ENCODE measurements at regions not wholly inside any gene's neighbourhood (a gene's known extent, or its start where the extent isn't known, plus 50 kb on each side); places are given as distances from the start of the nearest gene placed in this dataset.

DNA sequence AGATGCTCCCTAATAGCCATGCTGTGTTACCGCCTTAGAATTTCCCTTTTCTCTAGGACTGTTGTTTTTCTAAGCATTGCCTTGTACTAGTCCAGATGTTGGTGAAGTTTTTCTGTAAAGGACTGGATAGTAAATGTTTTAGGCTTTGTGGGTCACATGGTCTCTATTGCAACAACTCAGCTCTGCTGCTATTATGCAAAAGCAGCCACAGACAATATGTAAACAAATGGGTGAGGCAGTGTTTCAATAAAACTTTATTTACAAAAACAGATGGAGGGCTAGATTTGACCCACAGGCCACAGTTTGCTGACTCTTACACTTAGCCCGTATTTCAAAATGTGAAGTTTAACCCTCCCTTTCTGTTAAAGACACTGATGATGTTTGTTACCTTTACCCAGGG is 207.6 kb upstream of the MYLIP start:
- intact Hi-C loops (cut with micrococcal nuclease; ENCODE audit: unreplicated experiment), result no loop called here
- no peaks in the 10 kb centered on the region for H3K9me2 ChIP-seq (ENCODE audit: insufficient read depth, low read length)
- H3K4me1 ChIP-seq (ENCODE audit: insufficient read depth, low read length, poor library complexity, severe bottlenecking), result no peaks in the 10 kb centered on the region
- no peaks in the 10 kb centered on the region for H3K79me2 ChIP-seq (ENCODE audit: insufficient read depth, low read depth, low read length)
- ChIA-PET CTCF (ENCODE audit: unreplicated experiment) (no interaction called here), POLR2A (no interaction called here)
- no peak for DNase-seq (ENCODE audit: low spot score)
- H3K4me2 ChIP-seq (ENCODE audit: low read length), result no peak overlapping the region
- no peak overlapping the region for H3K27ac ChIP-seq (ENCODE audit: low read depth, low read length, poor library complexity, severe bottlenecking)
- H4K20me1 ChIP-seq (ENCODE audit: insufficient read depth, low read length), result no peaks in the 10 kb centered on the region
- TF ChIP-seq, protein P1, sequence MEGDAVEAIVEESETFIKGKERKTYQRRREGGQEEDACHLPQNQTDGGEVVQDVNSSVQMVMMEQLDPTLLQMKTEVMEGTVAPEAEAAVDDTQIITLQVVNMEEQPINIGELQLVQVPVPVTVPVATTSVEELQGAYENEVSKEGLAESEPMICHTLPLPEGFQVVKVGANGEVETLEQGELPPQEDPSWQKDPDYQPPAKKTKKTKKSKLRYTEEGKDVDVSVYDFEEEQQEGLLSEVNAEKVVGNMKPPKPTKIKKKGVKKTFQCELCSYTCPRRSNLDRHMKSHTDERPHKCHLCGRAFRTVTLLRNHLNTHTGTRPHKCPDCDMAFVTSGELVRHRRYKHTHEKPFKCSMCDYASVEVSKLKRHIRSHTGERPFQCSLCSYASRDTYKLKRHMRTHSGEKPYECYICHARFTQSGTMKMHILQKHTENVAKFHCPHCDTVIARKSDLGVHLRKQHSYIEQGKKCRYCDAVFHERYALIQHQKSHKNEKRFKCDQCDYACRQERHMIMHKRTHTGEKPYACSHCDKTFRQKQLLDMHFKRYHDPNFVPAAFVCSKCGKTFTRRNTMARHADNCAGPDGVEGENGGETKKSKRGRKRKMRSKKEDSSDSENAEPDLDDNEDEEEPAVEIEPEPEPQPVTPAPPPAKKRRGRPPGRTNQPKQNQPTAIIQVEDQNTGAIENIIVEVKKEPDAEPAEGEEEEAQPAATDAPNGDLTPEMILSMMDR (conservative IDR thresholded peaks at IDR 0.05; ENCODE audit: low read length), result no peak
- TF ChIP-seq EZH2phosphoT487 (IDR thresholded peaks at IDR 0.05; ENCODE audit: borderline replicate concordance, low read depth, low read length), result no peak
- no peaks in the 10 kb centered on the region for H3K9me3 ChIP-seq (ENCODE audit: low read length)
- no peak overlapping the region for H3K4me3 ChIP-seq (ENCODE audit: low read depth, low read length, poor library complexity, severe bottlenecking)
- no peaks in the 10 kb centered on the region for H3K36me3 ChIP-seq (ENCODE audit: insufficient read depth, low read length)
- BruUV-seq (replicated peaks), result no TSS peak
- H2AFZ ChIP-seq (ENCODE audit: low read length), result no peak overlapping the region

DNA sequence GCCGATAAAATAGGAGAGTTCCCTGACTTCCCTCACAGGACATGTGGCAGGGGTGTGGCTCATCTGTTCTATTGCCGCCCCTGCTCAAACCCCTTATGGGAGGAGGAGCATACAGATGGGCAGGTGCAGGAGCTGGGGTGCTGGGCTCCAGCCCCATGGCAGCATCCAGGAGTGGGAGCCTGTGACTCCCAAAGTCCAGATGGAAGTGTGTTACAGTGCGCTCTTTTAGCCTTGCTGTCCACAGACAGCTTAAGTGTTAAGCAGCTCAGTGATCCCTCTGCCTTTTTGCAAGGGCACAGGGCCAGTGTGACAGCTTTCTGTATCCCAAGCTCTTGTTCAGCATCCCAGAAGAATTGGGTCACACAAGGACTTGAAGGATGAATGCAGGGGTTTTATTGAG is 212.3 kb upstream of the MYLIP start:
- Histone ChIP-seq H3K4me1 (ENCODE audit: insufficient read depth, low read length, poor library complexity, severe bottlenecking) (no peaks in the 10 kb centered on the region), H3K27ac (ENCODE audit: low read depth, low read length, poor library complexity, severe bottlenecking) (no peak overlapping the region), H3K36me3 (ENCODE audit: insufficient read depth, low read length) (no peaks in the 10 kb centered on the region), H2AFZ (ENCODE audit: low read length) (no peak overlapping the region), H3K4me2 (ENCODE audit: low read length) (no peak overlapping the region), H3K9me2 (ENCODE audit: insufficient read depth, low read length) (no peaks in the 10 kb centered on the region), H3K4me3 (ENCODE audit: low read depth, low read length, poor library complexity, severe bottlenecking) (no peak overlapping the region), H3K9me3 (ENCODE audit: low read length) (no peaks in the 10 kb centered on the region), H3K79me2 (ENCODE audit: insufficient read depth, low read depth, low read length) (no peaks in the 10 kb centered on the region), H4K20me1 (ENCODE audit: insufficient read depth, low read length) (no peaks in the 10 kb centered on the region)
- no peak for TF ChIP-seq EZH2phosphoT487 (IDR thresholded peaks at IDR 0.05; ENCODE audit: borderline replicate concordance, low read depth, low read length)
- TF ChIP-seq, protein P1 (conservative IDR thresholded peaks at IDR 0.05; ENCODE audit: low read length), result no peak
- intact Hi-C loops (cut with micrococcal nuclease; ENCODE audit: unreplicated experiment), result no loop called here
- no TSS peak for BruUV-seq (replicated peaks)
- DNase-seq (ENCODE audit: low spot score), result no peak
- ChIA-PET CTCF (ENCODE audit: unreplicated experiment) (no interaction called here), POLR2A (interaction anchor here (0.7 kb wide), 1 partner anchor 134 kb away, joined by 3 read pairs; no protein-coding TSS in a partner anchor)

DNA sequence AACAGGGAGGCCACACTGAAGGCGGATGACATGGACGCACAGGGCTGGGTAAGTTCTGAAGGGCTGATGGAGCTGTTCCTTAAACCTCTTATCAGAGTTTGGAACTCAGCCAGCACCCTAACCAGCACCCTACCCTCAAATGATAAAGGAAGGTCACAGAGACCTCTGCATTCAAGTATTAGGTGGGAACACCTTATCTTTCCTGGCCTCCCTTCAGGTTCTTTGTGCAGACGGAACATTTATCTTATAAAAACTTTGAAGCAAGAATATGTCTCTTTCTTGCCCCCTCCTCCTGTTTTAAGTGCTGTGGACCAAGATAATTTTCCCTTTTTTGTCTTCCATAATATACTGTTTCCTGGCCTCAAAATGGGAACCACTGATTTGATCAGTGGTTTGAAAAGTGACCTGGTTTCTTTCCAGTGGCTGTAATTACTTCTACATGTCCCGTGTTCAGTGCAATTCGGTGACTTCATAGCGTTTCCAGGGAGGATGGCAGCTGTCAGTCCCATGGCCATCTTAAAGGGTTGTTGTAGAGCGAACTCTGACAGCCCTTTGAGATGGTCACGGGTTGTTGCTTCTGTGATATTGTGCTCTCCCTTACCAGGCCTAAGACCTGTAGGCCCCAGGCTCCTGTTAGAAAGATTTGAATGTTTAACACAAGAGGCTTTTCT is 213.2 kb upstream of the MYLIP start:
- Histone ChIP-seq H3K79me2 (ENCODE audit: insufficient read depth, low read depth, low read length) (no peaks in the 10 kb centered on the region), H3K4me2 (ENCODE audit: low read length) (no peak overlapping the region), H3K9me3 (ENCODE audit: low read length) (no peaks in the 10 kb centered on the region), H3K4me3 (ENCODE audit: low read depth, low read length, poor library complexity, severe bottlenecking) (no peak overlapping the region), H3K27ac (ENCODE audit: low read depth, low read length, poor library complexity, severe bottlenecking) (no peak overlapping the region), H3K4me1 (ENCODE audit: insufficient read depth, low read length, poor library complexity, severe bottlenecking) (no peaks in the 10 kb centered on the region), H4K20me1 (ENCODE audit: insufficient read depth, low read length) (no peaks in the 10 kb centered on the region), H3K36me3 (ENCODE audit: insufficient read depth, low read length) (no peaks in the 10 kb centered on the region), H2AFZ (ENCODE audit: low read length) (no peak overlapping the region), H3K9me2 (ENCODE audit: insufficient read depth, low read length) (no peaks in the 10 kb centered on the region)
- TF ChIP-seq, protein P1 (conservative IDR thresholded peaks at IDR 0.05; ENCODE audit: low read length), result no peak
- no peak for TF ChIP-seq EZH2phosphoT487 (IDR thresholded peaks at IDR 0.05; ENCODE audit: borderline replicate concordance, low read depth, low read length)
- POLR2A ChIA-PET, result interaction anchor here (1.4 kb wide), 1 partner anchor 14 kb away, joined by 5 read pairs; no protein-coding TSS in a partner anchor
- intact Hi-C loops (cut with micrococcal nuclease; ENCODE audit: unreplicated experiment), result no loop called here
- CTCF ChIA-PET (ENCODE audit: unreplicated experiment), result interaction anchor here (1.0 kb wide), 1 partner anchor 14 kb away, joined by 3 read pairs; no protein-coding TSS in a partner anchor
- BruUV-seq (replicated peaks), result no TSS peak
- no peak for DNase-seq (ENCODE audit: low spot score)

Data from OCI-LY7 (cell line).